Caco-2 (cell line): ENCODE measurements at regions not wholly inside any gene's neighbourhood (a gene's known extent, or its start where the extent isn't known, plus 50 kb on each side); places are given as distances from the start of the nearest gene placed in this dataset.
A peak's percentile ranks its signal among the peaks of the same experiment; 100 is the strongest.

Source experiments
- BruUV-seq: library from RNA; stranded (reverse); fragments of 400-500 nt; replicated peaks from 2 replicates; lab custom pipeline; 2021; lab: Mats Ljungman, UMichigan
- CTCF ChIA-PET: fragments of 300-600 bp; sonication (Branson Sonifier 250); formaldehyde crosslinking; loops from one replicate; lab custom pipeline; 2022; ENCODE audit warnings: antibody characterized with exemption; lab: Charles Lee
- POLR2A ChIA-PET: fragments of 300-600 bp; sonication (Branson Sonifier 250); formaldehyde crosslinking; loops from one replicate; lab custom pipeline; 2022; ENCODE audit warnings: antibody characterized with exemption; lab: Charles Lee
- DNase-seq, 2 experiments: peaks; one replicate each; pipeline versions ENCODE4 v3.0.0 to v3.0.0-alpha.2; 2020 to 2022
- H3K27me3 ChIP-seq: replicated peaks from 2 replicates; pipeline ENCODE4 v1.6.0; 2011; ENCODE audit warnings: low read length; ENCODE audit not compliant: control insufficient read depth, insufficient read depth
- H3K36me3 ChIP-seq: 2 replicates; pipeline ENCODE4 v1.5.1; 2011; ENCODE audit warnings: low read length; ENCODE audit not compliant: control insufficient read depth, insufficient read depth
- H3K4me1 ChIP-seq: fragments of 250-450 bp; sonication (Bioruptor Pico); 2 replicates; pipeline ENCODE4 v1.5.1; 2020; ENCODE audit warnings: mild to moderate bottlenecking
- H3K4me3 ChIP-seq: 2 replicates; pipeline ENCODE4 v1.5.1; 2011; ENCODE audit warnings: low read depth, mild to moderate bottlenecking, control low read depth, low read length
- H3K9me3 ChIP-seq: fragments of 250-450 bp; sonication (Bioruptor Pico); 2 replicates; pipeline ENCODE4 v1.5.1; 2020; ENCODE audit warnings: mild to moderate bottlenecking, moderate library complexity
- H3K27ac Mint-ChIP-seq: one replicate; pipeline ENCODE4 v1.8.0; 2022; ENCODE audit warnings: mixed read lengths; ENCODE audit not compliant: unreplicated experiment
- H3K27me3 Mint-ChIP-seq: one replicate; pipeline ENCODE4 v1.8.0; 2022; ENCODE audit warnings: mixed read lengths; ENCODE audit not compliant: insufficient read depth, unreplicated experiment
- H3K36me3 Mint-ChIP-seq: one replicate; pipeline ENCODE4 v1.8.0; 2022; ENCODE audit warnings: mild to moderate bottlenecking, mixed read lengths; ENCODE audit not compliant: insufficient read depth, unreplicated experiment
- H3K4me1 Mint-ChIP-seq: one replicate; pipeline ENCODE4 v1.8.0; 2022; ENCODE audit warnings: low read depth, mixed read lengths; ENCODE audit not compliant: unreplicated experiment
- H3K4me3 Mint-ChIP-seq: one replicate; pipeline ENCODE4 v1.8.0; 2022; ENCODE audit warnings: mild to moderate bottlenecking, moderate library complexity, mixed read lengths; ENCODE audit not compliant: unreplicated experiment
- H3K9me3 Mint-ChIP-seq: one replicate; pipeline ENCODE4 v1.8.0; 2022; ENCODE audit warnings: mixed read lengths; ENCODE audit not compliant: unreplicated experiment
- CTCF ChIP-seq, 2 experiments: fragments of 200-600 bp in 1 of 2; IDR thresholded peaks; 1 replicate in 1 of 2; 2 replicates in 1 of 2; pipeline versions ENCODE4 v1.5.1 to v1.8.0; 2011 to 2022; ENCODE audit warnings: antibody characterized with exemption in 1 of 2, control low read depth in 1 of 2, inconsistent platforms in 1 of 2, low read depth in 1 of 2, low read length in 1 of 2, mild to moderate bottlenecking in 1 of 2, moderate library complexity in 1 of 2; ENCODE audit not compliant: insufficient read depth in 1 of 2, severe bottlenecking in 1 of 2, unreplicated experiment in 1 of 2
- intact Hi-C: fragments of 100-400 bp; cut with micrococcal nuclease; formaldehyde crosslinking; loops from one replicate; pipeline ENCODE4 v1.10.0; 2022; ENCODE audit not compliant: unreplicated experiment

GRCh38 chr7:109836016-109836415, 1254.9 kb upstream of the LRRN3 start:
- H3K9me3 ChIP-seq: no peaks in the 10 kb centered on the region; the same call in 1 of the 2 replicates
- no peak overlapping the region for H3K4me3 Mint-ChIP-seq
- H3K27me3 Mint-ChIP-seq: peaks cover 6% of the 10 kb centered on the region
- H3K27me3 ChIP-seq: no peaks in the 10 kb centered on the region
- BruUV-seq: no TSS peak
- H3K36me3 Mint-ChIP-seq: no peaks in the 10 kb centered on the region
- ChIA-PET POLR2A (no interaction called here), CTCF (no interaction called here)
- no peak overlapping the region for H3K27ac Mint-ChIP-seq
- DNase-seq: no peak
- no peak for TF ChIP-seq CTCF (IDR thresholded peaks at IDR 0.05; ENCODE audit: insufficient read depth in 1 of 2, low read depth in 1 of 2, low read length in 1 of 2, severe bottlenecking in 1 of 2, unreplicated experiment in 1 of 2)
- no peak overlapping the region for H3K4me3 ChIP-seq
- H3K36me3 ChIP-seq: no peaks in the 10 kb centered on the region
- H3K9me3 Mint-ChIP-seq: no peaks in the 10 kb centered on the region
- H3K4me1 Mint-ChIP-seq: no peaks in the 10 kb centered on the region
- no peaks in the 10 kb centered on the region for H3K4me1 ChIP-seq
- intact Hi-C loops: no loop called here

- H3K4me3 Mint-ChIP-seq: no peak overlapping the region
- ChIA-PET POLR2A (no interaction called here), CTCF (no interaction called here)
- H3K9me3 Mint-ChIP-seq: no peaks in the 10 kb centered on the region
- no TSS peak for BruUV-seq
- H3K27me3 Mint-ChIP-seq: peaks cover 5% of the 10 kb centered on the region
- Histone ChIP-seq H3K9me3 (no peaks in the 10 kb centered on the region), H3K36me3 (no peaks in the 10 kb centered on the region), H3K4me3 (no peak overlapping the region), H3K27me3 (no peaks in the 10 kb centered on the region), H3K4me1 (no peaks in the 10 kb centered on the region)
- H3K36me3 Mint-ChIP-seq: no peaks in the 10 kb centered on the region
- DNase-seq: no peak
- no peak for TF ChIP-seq CTCF (IDR thresholded peaks at IDR 0.05; ENCODE audit: insufficient read depth in 1 of 2, low read depth in 1 of 2, low read length in 1 of 2, severe bottlenecking in 1 of 2, unreplicated experiment in 1 of 2)
- intact Hi-C loops: no loop called here
- H3K4me1 Mint-ChIP-seq: no peaks in the 10 kb centered on the region
- H3K27ac Mint-ChIP-seq: no peak overlapping the region
Measured at GRCh38 chr7:109842386-109842785, 1248.5 kb upstream of the LRRN3 start.

- intact Hi-C loops: loop anchor here (1.0 to 2.0 kb wide), 6 partner anchors 246 to 1254 kb away; no protein-coding TSS in a partner anchor
- no peaks in the 10 kb centered on the region for H3K27me3 ChIP-seq
- ChIA-PET POLR2A (no interaction called here), CTCF (interaction anchor here (0.6 kb wide), 1 partner anchor 13 kb away, joined by 3 read pairs; no protein-coding TSS in a partner anchor)
- Mint-ChIP-seq H3K4me1 (no peaks in the 10 kb centered on the region), H3K4me3 (no peak overlapping the region), H3K27ac (no peak overlapping the region), H3K27me3 (peaks cover 5% of the 10 kb centered on the region), H3K9me3 (no peaks in the 10 kb centered on the region), H3K36me3 (no peaks in the 10 kb centered on the region)
- H3K9me3 ChIP-seq: no peaks in the 10 kb centered on the region
- H3K4me1 ChIP-seq: no peaks in the 10 kb centered on the region
- H3K36me3 ChIP-seq: no peaks in the 10 kb centered on the region
- no TSS peak for BruUV-seq
- peak; percentile 62 to 71 for TF ChIP-seq CTCF (IDR thresholded peaks at IDR 0.05; ENCODE audit: insufficient read depth in 1 of 2, low read depth in 1 of 2, low read length in 1 of 2, severe bottlenecking in 1 of 2, unreplicated experiment in 1 of 2)
- no peak overlapping the region for H3K4me3 ChIP-seq
- DNase-seq: peak in 1 of 2 experiments; percentile 37
Measured at GRCh38 chr7:109844362-109844761, 1246.6 kb upstream of the LRRN3 start.
